HG03135 (cell line): ENCODE measurements at regions not wholly inside any gene's neighbourhood (a gene's known extent, or its start where the extent isn't known, plus 50 kb on each side); places are given as distances from the start of the nearest gene placed in this dataset.
"Not testable (repeated sequence)": the region's sequence is repeated elsewhere in the genome, so short reads cannot be mapped to it uniquely, and the experiment has no call there.

Source experiments
- ATAC-seq: cut with Tn5 transposase; IDR thresholded peaks from one replicate; pipeline ENCODE4 v1.9.1; 2021; ENCODE audit warnings: mild to moderate bottlenecking, moderate library complexity; ENCODE audit not compliant: unreplicated experiment

- ATAC-seq = no peak
Observed at GRCh38 chr5:86129009-86129408, 488.7 kb upstream of the COX7C start.

DNA sequence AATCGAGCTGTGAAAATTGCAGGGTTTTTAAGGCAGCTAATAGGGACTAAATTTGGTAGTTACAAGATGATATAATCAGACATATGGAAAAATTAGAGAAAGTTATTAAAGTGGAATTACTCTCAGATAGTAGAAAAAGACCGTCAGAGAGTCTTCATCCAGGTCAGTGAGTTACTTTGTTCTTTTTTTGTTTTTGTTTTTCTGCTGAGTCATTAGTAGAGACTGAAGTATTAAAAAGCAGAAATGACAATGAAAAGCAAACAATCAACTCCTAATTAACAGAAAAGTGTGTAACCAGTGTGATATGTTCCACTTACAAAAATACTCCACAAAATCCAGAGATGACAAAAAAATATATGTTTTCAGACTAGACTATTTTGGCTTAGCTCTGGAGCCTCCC is 480.4 kb upstream of the COX7C start:
- ATAC-seq = no peak

- ATAC-seq = no peak
Observed at GRCh38 chr5:86143837-86144236, 473.9 kb upstream of the COX7C start.

GRCh38 chr5:86152988-86153560 is 464.7 kb upstream of the COX7C start:
- ATAC-seq = no peak

GRCh38 chr5:86155796-86156195 is 461.9 kb upstream of the COX7C start:
- no peak for ATAC-seq

- ATAC-seq = no peak
Observed at GRCh38 chr5:86170194-86170593, 447.5 kb upstream of the COX7C start.

DNA sequence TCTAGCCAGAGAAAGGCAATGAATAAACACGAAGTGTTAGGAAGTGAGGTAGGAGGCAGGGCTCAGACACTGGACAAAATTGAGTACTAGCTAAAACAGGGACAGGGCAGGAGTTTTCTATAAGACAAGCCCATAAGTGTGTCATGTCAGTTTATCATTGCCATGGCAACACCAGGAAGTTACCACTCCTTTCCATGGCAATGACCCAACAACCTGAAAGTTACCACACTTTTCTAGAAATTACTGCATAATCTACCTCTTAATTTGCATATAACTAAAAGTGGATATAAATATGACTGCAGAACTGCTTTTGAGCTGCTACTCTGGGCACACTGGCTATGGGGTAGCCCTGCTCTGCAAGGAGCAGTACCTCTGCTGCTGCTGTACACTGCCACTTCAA is 442.5 kb upstream of the COX7C start:
- ATAC-seq = peak; percentile 84

- no peak for ATAC-seq
Observed at GRCh38 chr5:86199287-86199686, 418.5 kb upstream of the COX7C start.

GRCh38 chr5:86228147-86228546 is 389.6 kb upstream of the COX7C start:
- no peak for ATAC-seq

DNA sequence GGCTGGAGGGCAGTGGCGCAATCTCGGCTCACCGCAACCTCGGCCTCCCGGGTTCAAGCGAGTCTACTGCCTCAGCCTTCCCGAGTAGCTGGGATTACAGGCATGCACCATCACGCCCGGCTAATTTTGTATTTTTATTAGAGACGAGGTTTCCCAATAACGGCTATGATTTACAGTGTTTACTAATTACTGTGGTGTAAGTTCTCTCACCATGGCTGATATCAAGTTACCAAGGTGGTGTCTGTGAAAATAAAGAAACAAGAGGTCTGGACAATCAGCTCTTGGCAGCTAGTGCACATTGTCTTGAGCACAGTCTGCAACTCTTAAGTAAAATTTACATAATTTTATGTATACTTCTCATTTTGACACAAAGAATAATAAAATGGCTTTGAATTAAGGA is 385.5 kb upstream of the COX7C start:
- no peak for ATAC-seq

DNA sequence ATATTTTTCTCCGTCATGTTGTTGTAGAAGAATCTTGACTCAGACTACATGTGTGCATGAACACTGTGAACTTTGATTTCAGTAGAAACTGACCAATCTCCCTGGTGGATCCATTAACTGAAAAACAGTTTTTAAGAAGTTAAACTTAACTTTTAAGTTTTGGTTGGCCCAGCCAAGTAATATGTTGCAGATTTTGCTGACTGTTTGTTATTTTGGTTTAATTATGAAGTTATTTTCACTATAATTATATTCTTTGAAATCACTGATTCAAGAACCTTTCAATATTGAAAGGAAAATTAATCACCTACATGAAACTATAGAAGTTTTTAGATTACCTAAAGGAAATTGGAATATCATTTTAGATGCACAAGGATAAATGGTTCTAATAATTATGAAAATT is 373.6 kb upstream of the COX7C start:
- ATAC-seq = no peak

GRCh38 chr5:86257871-86258270 is 359.9 kb upstream of the COX7C start:
- no peak for ATAC-seq

- not testable (repeated sequence) for ATAC-seq
Observed at GRCh38 chr5:86284400-86285190, 333.1 kb upstream of the COX7C start.

- not testable (repeated sequence) for ATAC-seq
Observed at GRCh38 chr5:86287437-86287836, 330.3 kb upstream of the COX7C start.

GRCh38 chr5:86289786-86290185 is 328.0 kb upstream of the COX7C start:
- ATAC-seq = not testable (repeated sequence)

- not testable (repeated sequence) for ATAC-seq
Observed at GRCh38 chr5:86292811-86293210, 324.9 kb upstream of the COX7C start.

DNA sequence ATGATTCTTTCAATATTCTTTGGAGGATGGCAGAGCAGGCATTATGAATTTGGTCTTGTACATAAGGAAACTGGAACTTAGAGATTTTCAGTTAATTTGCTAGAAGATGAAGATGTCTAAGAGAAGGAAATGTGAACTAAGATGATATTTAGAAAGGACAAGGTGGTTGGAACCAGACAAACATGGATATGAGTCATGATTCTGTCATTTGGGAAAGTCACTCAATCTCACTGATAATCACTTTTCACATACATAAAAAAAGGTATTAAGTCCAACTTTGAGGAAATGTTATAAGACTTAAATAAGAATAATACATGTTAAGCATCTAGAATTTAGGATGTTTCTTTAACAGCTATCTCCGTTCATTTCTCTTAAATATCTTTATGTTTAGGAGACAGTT is 315.1 kb upstream of the COX7C start:
- ATAC-seq = not testable (repeated sequence)

- ATAC-seq = peak; percentile 69
Observed at GRCh38 chr5:86305050-86305449, 312.7 kb upstream of the COX7C start.

DNA sequence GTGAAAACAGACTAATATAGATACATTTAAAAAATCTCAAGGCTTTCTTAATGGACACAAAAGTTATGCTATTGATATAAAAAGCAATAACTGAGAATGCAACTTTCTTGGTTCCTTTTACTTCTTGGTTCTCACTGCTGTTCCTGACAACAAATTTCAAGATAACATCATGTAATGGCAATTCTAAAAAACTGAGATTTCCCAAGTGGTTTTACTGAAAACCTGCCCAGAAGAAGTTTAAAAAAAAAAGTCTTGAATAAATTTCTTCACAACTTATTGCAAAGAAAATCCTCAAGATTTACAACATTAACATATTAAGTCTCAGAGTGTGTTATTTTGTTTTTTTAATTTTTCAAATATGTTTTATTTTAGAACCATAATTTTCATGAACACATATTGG is 302.8 kb upstream of the COX7C start:
- ATAC-seq = no peak

DNA sequence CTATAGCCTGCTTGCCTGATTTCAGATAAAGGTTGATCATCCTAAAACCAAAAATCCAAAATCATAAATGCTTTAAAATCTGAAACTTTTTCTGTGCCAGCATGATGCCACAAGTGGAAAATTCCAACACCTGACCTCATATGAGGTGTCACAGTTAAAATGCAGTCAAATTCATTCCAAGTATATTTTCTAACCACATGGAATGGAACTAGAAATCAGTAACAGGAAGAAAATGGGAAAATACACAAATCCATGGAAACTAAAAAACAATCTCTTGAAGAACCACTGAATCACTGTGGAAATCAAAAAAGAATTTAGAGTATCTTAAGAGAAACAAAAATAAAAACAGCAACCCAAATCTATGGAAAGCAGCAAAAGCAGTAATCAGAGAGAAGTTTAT is 297.5 kb upstream of the COX7C start:
- no peak for ATAC-seq

GRCh38 chr5:86329318-86329717 is 288.4 kb upstream of the COX7C start:
- no peak for ATAC-seq

DNA sequence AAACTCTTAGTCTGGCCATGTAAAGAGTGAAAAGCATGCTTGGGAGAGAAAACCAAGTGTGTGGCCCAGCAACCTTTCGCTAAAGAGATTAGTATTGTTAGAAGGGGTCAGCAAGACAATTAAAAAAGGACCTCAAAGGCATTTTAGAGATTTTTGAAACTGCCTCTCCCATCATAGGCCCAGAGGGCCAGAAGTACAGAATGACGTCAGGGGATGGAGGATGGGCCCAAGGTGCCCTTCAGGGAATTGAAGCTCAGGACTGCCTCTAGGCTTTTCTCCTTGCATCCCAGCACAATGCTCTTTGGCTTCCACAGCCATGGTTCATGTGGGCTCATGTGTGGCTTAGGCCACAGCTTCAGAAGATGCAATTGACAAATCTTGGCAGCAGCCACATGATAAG is 287.0 kb upstream of the COX7C start:
- no peak for ATAC-seq

- ATAC-seq = no peak
Observed at GRCh38 chr5:86332851-86333250, 284.9 kb upstream of the COX7C start.
